Mammary epithelial cell (primary cell): ENCODE measurements at regions not wholly inside any gene's neighbourhood (a gene's known extent, or its start where the extent isn't known, plus 50 kb on each side); places are given as distances from the start of the nearest gene placed in this dataset.

Experiments
- EZH2 ChIP-seq: IDR thresholded peaks from 2 replicates; pipeline ENCODE4 v1.6.1; 2012; ENCODE audit warnings: low read length, inconsistent platforms, borderline replicate concordance
- TF ChIP-seq, protein P1 (sequence below), 2 donors: IDR thresholded peaks in 1 of 2; conservative IDR thresholded peaks in 1 of 2; 2 replicates each; pipeline ENCODE4 v1.5.1; 2011 to 2012; ENCODE audit warnings: inconsistent platforms in 2 of 2, low read length in 2 of 2, mild to moderate bottlenecking in 2 of 2, control low read depth in 1 of 2, low read depth in 1 of 2; ENCODE audit not compliant: insufficient read depth in 1 of 2; ENCODE audit errors: extremely low read depth in 1 of 2

DNA sequence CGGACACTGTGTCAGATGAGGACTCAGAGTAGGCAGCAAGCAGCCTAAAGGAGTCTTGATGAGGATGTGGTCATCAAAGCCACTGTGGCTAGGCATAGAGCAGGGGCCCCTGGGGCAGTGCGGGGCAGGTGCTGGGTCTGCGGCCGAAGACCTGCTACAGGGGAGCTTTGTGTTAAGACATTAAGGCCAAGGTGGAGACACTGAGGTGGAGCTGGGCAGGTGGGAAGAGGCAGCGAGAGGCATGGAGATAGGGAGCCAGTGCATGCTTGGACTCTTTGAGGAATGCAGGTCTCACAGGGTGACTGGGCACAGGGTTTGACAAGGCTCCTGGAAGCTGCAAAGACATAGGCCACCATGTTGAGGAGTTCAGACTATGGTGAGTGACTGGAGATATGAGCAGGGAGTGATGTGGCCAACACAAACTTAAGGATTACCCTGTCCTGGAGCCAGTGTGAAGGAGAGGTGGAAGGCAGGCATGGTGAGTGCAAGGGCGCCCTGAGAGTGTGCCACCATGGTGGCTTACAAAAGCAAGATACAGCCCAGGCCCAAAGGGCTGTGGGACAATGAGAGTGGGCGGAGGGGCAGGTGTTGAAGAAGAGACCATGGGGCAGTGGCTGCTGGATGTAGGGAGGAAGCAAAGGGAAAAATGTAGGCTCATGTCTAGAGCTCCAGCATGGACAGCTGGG is 450.9 kb upstream of the HS6ST1 start:
- TF ChIP-seq, protein P1, sequence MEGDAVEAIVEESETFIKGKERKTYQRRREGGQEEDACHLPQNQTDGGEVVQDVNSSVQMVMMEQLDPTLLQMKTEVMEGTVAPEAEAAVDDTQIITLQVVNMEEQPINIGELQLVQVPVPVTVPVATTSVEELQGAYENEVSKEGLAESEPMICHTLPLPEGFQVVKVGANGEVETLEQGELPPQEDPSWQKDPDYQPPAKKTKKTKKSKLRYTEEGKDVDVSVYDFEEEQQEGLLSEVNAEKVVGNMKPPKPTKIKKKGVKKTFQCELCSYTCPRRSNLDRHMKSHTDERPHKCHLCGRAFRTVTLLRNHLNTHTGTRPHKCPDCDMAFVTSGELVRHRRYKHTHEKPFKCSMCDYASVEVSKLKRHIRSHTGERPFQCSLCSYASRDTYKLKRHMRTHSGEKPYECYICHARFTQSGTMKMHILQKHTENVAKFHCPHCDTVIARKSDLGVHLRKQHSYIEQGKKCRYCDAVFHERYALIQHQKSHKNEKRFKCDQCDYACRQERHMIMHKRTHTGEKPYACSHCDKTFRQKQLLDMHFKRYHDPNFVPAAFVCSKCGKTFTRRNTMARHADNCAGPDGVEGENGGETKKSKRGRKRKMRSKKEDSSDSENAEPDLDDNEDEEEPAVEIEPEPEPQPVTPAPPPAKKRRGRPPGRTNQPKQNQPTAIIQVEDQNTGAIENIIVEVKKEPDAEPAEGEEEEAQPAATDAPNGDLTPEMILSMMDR (conservative IDR thresholded peaks at IDR 0.05 in 1 of 2, IDR thresholded peaks at IDR 0.05 in 1 of 2; ENCODE audit: extremely low read depth in 1 of 2, insufficient read depth in 1 of 2, low read depth in 1 of 2, low read length in 2 of 2): no peak
- TF ChIP-seq EZH2: no peak
